ENCODE measurements at regions not wholly inside any gene's neighbourhood (a gene's known extent, or its start where the extent isn't known, plus 50 kb on each side); places are given as distances from the start of the nearest gene placed in this dataset.
"Not testable (repeated sequence)": the region's sequence is repeated elsewhere in the genome, so short reads cannot be mapped to it uniquely, and the experiment has no call there.

GRCh38 chr12:68387338-68387737 lies 55.2 kb upstream of the MDM1 start:
- H3K4me3 ChIP-seq (ENCODE audit: low read length) = no peak overlapping the region
- DNase-seq (ENCODE audit: low read depth, low spot score) = no peak

- H3K4me3 ChIP-seq (ENCODE audit: low read length) = no peak overlapping the region
- DNase-seq (ENCODE audit: low read depth, low spot score) = no peak
Observed at GRCh38 chr12:68389305-68389704, 57.1 kb upstream of the MDM1 start.

- H3K4me3 ChIP-seq (ENCODE audit: low read length) = no peak overlapping the region
- no peak for DNase-seq (ENCODE audit: low read depth, low spot score)
Observed at GRCh38 chr12:68391937-68392336, 59.8 kb upstream of the MDM1 start.

GRCh38 chr12:68392376-68392775 lies 60.2 kb upstream of the MDM1 start:
- DNase-seq (ENCODE audit: low read depth, low spot score) = no peak
- H3K4me3 ChIP-seq (ENCODE audit: low read length) = no peak overlapping the region

- H3K4me3 ChIP-seq (ENCODE audit: low read length) = no peak overlapping the region
Observed at GRCh38 chr12:68393417-68393816, 61.3 kb upstream of the MDM1 start.

GRCh38 chr12:68397566-68398158 lies 65.5 kb upstream of the MDM1 start:
- DNase-seq (ENCODE audit: low read depth, low spot score) = no peak
- H3K4me3 ChIP-seq (ENCODE audit: low read length) = no peak overlapping the region

More at GRCh38 chr12:68393417-68393816, 61.3 kb upstream of the MDM1 start:
- no peak for DNase-seq (ENCODE audit: low read depth, low spot score)

- not testable (repeated sequence) for DNase-seq (ENCODE audit: low read depth, low spot score); H3K4me3 ChIP-seq (ENCODE audit: low read length)
Observed at GRCh38 chr12:68398689-68399088, 66.5 kb upstream of the MDM1 start.

- DNase-seq (ENCODE audit: low read depth, low spot score) = no peak
- H3K4me3 ChIP-seq (ENCODE audit: low read length) = no peak overlapping the region
Observed at GRCh38 chr12:68400226-68400829, 68.2 kb upstream of the MDM1 start.

- no peak overlapping the region for H3K4me3 ChIP-seq (ENCODE audit: low read length)
- no peak for DNase-seq (ENCODE audit: low read depth, low spot score)
Observed at GRCh38 chr12:68402422-68402821, 70.3 kb upstream of the MDM1 start.

- DNase-seq (ENCODE audit: low read depth, low spot score) = peak; percentile 57
- no peak overlapping the region for H3K4me3 ChIP-seq (ENCODE audit: low read length)
Observed at GRCh38 chr12:68403296-68403695, 71.1 kb upstream of the MDM1 start.

- no peak overlapping the region for H3K4me3 ChIP-seq (ENCODE audit: low read length)
- no peak for DNase-seq (ENCODE audit: low read depth, low spot score)
Observed at GRCh38 chr12:68403711-68404110, 71.5 kb upstream of the MDM1 start.

GRCh38 chr12:68405343-68405781 lies 73.2 kb upstream of the MDM1 start:
- DNase-seq (ENCODE audit: low read depth, low spot score) = no peak
- H3K4me3 ChIP-seq (ENCODE audit: low read length) = no peak overlapping the region

- no peak for DNase-seq (ENCODE audit: low read depth, low spot score)
Observed at GRCh38 chr12:68406134-68406576, 74.0 kb upstream of the MDM1 start.

GRCh38 chr12:68406911-68407310 lies 74.7 kb upstream of the MDM1 start:
- DNase-seq (ENCODE audit: low read depth, low spot score) = no peak
- no peak overlapping the region for H3K4me3 ChIP-seq (ENCODE audit: low read length)

More at GRCh38 chr12:68406134-68406576, 74.0 kb upstream of the MDM1 start:
- no peak overlapping the region for H3K4me3 ChIP-seq (ENCODE audit: low read length)

GRCh38 chr12:68410018-68410660 lies 78.0 kb upstream of the MDM1 start:
- no peak for DNase-seq (ENCODE audit: low read depth, low spot score)
- H3K4me3 ChIP-seq (ENCODE audit: low read length) = no peak overlapping the region

GRCh38 chr12:68411371-68411770 lies 79.2 kb upstream of the MDM1 start:
- no peak for DNase-seq (ENCODE audit: low read depth, low spot score)
- H3K4me3 ChIP-seq (ENCODE audit: low read length) = no peak overlapping the region

- DNase-seq (ENCODE audit: low read depth, low spot score) = no peak
- H3K4me3 ChIP-seq (ENCODE audit: low read length) = no peak overlapping the region
Observed at GRCh38 chr12:68414988-68415387, 82.8 kb upstream of the MDM1 start.

- no peak for DNase-seq (ENCODE audit: low read depth, low spot score)
- no peak overlapping the region for H3K4me3 ChIP-seq (ENCODE audit: low read length)
Observed at GRCh38 chr12:68416350-68416749, 84.2 kb upstream of the MDM1 start.

GRCh38 chr12:68416826-68417225 lies 84.7 kb upstream of the MDM1 start:
- no peak overlapping the region for H3K4me3 ChIP-seq (ENCODE audit: low read length)
- DNase-seq (ENCODE audit: low read depth, low spot score) = no peak

GRCh38 chr12:68418137-68418460 lies 85.9 kb upstream of the MDM1 start:
- H3K4me3 ChIP-seq (ENCODE audit: low read length) = no peak overlapping the region
- DNase-seq (ENCODE audit: low read depth, low spot score) = no peak

Measured in Jurkat, Clone E6-1 (cell line).